Esophagus squamous epithelium (tissue), 5 donors: ENCODE measurements at regions not wholly inside any gene's neighbourhood (a gene's known extent, or its start where the extent isn't known, plus 50 kb on each side); places are given as distances from the start of the nearest gene placed in this dataset.
A peak's percentile ranks its signal among the peaks of the same experiment; 100 is the strongest.

ENCODE experiments used
- DNase-seq: peaks from one replicate; lab custom pipeline; 2025; lab: John Stamatoyannopoulos, UW
- H3K27ac ChIP-seq, 4 donors: fragments of 200-600 bp; sonication (generic); one replicate each; pipeline ENCODE4 v1.5.1; 2016 to 2019; ENCODE audit warnings: mild to moderate bottlenecking in 1 of 4
- H3K27me3 ChIP-seq, 4 donors: fragments of 200-600 bp; sonication (generic); 1 replicate in 3 of 4; 2 replicates in 1 of 4; pipeline versions ENCODE4 v1.5.1 to v1.6.0; 2017 to 2021; ENCODE audit warnings: antibody characterized with exemption in 1 of 4
- H3K36me3 ChIP-seq, 3 donors: fragments of 200-600 bp; sonication (generic); one replicate each; pipeline ENCODE4 v1.5.1; 2016 to 2019
- H3K4me1 ChIP-seq, 3 donors: fragments of 200-600 bp; sonication (generic); one replicate each; pipeline ENCODE4 v1.5.1; 2017 to 2019
- H3K4me3 ChIP-seq, 4 donors: fragments of 200-600 bp; sonication (generic); 1 replicate in 3 of 4; 2 replicates in 1 of 4; pipeline ENCODE4 v1.5.1; 2016 to 2019; ENCODE audit warnings: mild to moderate bottlenecking in 2 of 4, moderate library complexity in 1 of 4
- H3K9me3 ChIP-seq, 3 donors: fragments of 200-600 bp; sonication (generic); one replicate each; pipeline ENCODE4 v1.5.1; 2016 to 2019
- POLR2A ChIP-seq, 4 donors: fragments of 450-650 bp; IDR thresholded peaks; one replicate each; pipeline ENCODE4 v1.6.1; 2017; ENCODE audit warnings: antibody characterized with exemption in 4 of 4, mild to moderate bottlenecking in 4 of 4, moderate library complexity in 3 of 4
- WGBS, 2 donors: methylation state at CpG; one replicate each; pipeline ENCODE4 v1.1.5; 2018; 5-methylcytosine and 5-hydroxymethylcytosine counted together
- intact Hi-C: fragments of 100-400 bp; cut with DNase I; formaldehyde crosslinking; loops from one replicate; pipeline ENCODE4 v1.15.0; 2022
- TF ChIP-seq, protein P1 (sequence below), 6 experiments: fragments of 450-650 bp in 4 of 6; fragments of 200-600 bp in 2 of 6; sonication (generic) in 2 of 6; IDR thresholded peaks; one replicate each; pipeline ENCODE4 v1.5.1; 2016 to 2019; ENCODE audit warnings: antibody characterized with exemption in 6 of 6, mild to moderate bottlenecking in 4 of 6, moderate library complexity in 4 of 6
- donor health status: DM: yes; HTN: yes; CAD: no.

DNA sequence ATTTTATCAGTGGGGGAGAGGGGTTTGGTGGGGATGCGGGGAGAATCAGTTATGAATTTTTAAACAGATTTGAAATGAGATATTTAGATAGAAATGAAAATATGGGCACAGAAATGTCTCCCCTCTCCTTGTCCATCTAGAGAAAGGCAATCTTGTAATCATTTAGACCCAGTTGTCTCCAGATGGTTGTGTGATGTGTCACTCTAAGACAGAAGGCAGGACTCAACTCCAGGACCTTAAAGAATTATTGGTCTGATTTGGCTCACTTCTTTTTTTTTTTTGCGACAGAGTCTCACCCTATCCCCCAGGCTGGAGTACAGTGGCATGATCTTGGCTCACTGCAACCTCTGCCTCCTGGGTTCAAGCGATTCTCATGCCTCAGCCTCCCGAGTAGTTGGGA, 77.2 kb downstream of the EOMES start:
- Histone ChIP-seq H3K4me1 (peaks cover 0 to 26% (median 0%) of the 10 kb centered on the region in 3 donors), H3K27ac (no peak overlapping the region), H3K36me3 (no peaks in the 10 kb centered on the region), H3K4me3 (no peak overlapping the region), H3K27me3 (no peaks in the 10 kb centered on the region), H3K9me3 (no peaks in the 10 kb centered on the region)
- intact Hi-C loops: no loop called here
- DNase-seq: no peak
- no peak for TF ChIP-seq POLR2A (IDR thresholded peaks at IDR 0.05)
- TF ChIP-seq, protein P1, sequence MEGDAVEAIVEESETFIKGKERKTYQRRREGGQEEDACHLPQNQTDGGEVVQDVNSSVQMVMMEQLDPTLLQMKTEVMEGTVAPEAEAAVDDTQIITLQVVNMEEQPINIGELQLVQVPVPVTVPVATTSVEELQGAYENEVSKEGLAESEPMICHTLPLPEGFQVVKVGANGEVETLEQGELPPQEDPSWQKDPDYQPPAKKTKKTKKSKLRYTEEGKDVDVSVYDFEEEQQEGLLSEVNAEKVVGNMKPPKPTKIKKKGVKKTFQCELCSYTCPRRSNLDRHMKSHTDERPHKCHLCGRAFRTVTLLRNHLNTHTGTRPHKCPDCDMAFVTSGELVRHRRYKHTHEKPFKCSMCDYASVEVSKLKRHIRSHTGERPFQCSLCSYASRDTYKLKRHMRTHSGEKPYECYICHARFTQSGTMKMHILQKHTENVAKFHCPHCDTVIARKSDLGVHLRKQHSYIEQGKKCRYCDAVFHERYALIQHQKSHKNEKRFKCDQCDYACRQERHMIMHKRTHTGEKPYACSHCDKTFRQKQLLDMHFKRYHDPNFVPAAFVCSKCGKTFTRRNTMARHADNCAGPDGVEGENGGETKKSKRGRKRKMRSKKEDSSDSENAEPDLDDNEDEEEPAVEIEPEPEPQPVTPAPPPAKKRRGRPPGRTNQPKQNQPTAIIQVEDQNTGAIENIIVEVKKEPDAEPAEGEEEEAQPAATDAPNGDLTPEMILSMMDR (IDR thresholded peaks at IDR 0.05): no peak
- 79 to 87% methylated on average over 3 to 4 of the region's 4 CpGs for WGBS, 2 donors

DNA sequence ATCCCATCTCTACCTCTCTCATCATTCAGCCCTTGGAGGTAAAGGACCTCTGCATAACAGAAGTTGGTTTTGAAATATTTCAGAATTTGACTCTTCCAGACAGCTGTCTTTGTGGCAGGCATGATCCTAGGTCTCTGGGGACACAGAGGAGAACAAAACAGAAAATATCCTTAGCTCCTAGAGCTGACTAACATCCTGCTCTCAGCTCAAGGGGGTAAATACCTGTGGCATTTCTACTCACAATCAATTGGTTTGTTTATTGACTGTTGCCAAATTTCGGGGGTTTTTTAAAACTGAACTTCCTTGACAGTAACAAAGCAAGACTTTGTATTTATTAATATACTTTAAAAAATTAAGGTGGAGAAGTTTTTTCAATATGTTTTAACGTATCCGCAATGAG, 78.8 kb downstream of the EOMES start:
- no peaks in the 10 kb centered on the region for H3K27me3 ChIP-seq
- TF ChIP-seq, protein P1 (IDR thresholded peaks at IDR 0.05): no peak
- TF ChIP-seq POLR2A (IDR thresholded peaks at IDR 0.05): no peak
- H3K4me1 ChIP-seq: peaks cover 0 to 26% (median 0%) of the 10 kb centered on the region in 3 donors
- H3K36me3 ChIP-seq: no peaks in the 10 kb centered on the region
- WGBS, 2 donors: 68 to 71% methylated on average over 3 of the region's 3 CpGs
- no peaks in the 10 kb centered on the region for H3K9me3 ChIP-seq
- peak overlapping the region in 2 of 4 donors; percentile 66 to 73 for H3K27ac ChIP-seq
- intact Hi-C loops: no loop called here
- H3K4me3 ChIP-seq: no peak overlapping the region
- no peak for DNase-seq

DNA sequence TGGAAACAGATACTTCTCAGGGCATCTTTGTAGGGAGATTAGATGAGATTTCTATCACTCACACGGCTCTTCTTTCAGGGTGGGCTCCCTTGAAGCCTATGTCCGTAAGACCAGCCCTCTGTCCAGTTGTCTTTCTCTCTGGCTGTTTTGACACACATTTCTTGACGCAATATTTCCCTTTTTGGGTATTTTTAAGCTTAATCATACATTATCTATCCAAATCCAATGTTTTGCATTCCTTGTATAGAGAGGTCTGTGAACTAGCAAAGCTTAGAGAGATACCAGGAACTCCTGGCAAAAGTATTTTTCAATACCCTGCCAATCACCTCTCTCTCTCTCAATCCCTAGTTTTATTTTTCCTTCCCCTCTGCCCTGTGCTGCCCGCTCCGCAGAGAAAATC, 79.3 kb downstream of the EOMES start:
- no peaks in the 10 kb centered on the region for H3K36me3 ChIP-seq
- no peak for DNase-seq
- H3K27me3 ChIP-seq: no peaks in the 10 kb centered on the region
- peak overlapping the region in 3 of 4 donors; percentile 66 to 80 (median 73) for H3K27ac ChIP-seq
- TF ChIP-seq, protein P1 (IDR thresholded peaks at IDR 0.05): no peak
- TF ChIP-seq POLR2A (IDR thresholded peaks at IDR 0.05): no peak
- H3K4me1 ChIP-seq: peaks cover 0 to 26% (median 0%) of the 10 kb centered on the region in 3 donors
- H3K4me3 ChIP-seq: no peak overlapping the region
- WGBS, 2 donors: 90 to 94% methylated on average over 5 of the region's 5 CpGs
- H3K9me3 ChIP-seq: no peaks in the 10 kb centered on the region
- intact Hi-C loops: no loop called here

DNA sequence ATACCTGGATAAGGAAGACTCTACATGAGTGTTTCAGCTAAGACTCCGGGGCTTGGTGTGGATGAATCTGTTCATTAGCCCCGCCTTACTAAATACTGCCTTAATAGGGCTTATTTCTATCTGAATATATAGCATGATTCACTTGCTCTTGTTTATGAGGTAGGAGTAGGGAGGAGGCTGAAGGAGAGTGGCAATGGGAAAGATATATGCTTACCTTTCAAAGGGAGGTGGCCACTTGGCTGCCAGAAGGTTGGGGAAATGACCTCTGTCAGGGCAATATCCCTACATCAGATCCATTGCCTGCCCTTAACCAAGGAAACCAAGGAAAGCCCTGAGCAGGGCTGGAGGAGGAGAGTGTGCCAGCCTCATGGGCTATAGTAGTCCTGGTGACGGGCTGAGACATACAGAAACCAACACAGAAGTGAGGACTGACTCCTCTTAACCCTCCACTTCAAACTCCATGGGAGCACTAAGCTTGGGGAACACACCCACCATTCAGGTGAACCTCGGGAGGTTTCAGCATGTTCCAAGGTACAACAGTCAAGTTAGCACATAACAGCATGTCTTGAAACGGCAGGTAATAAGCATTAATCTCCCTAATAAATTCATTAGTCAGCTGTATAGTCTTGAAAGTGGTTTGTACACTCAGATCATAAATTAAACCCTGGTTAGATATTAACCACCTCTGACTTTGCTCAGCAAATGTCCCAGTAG, 80.1 kb downstream of the EOMES start:
- DNase-seq: no peak
- Histone ChIP-seq H3K27ac (peak overlapping the region; percentile 40 to 80 (median 70)), H3K9me3 (no peaks in the 10 kb centered on the region), H3K27me3 (no peaks in the 10 kb centered on the region), H3K36me3 (no peaks in the 10 kb centered on the region), H3K4me3 (no peak overlapping the region), H3K4me1 (peaks cover 0 to 26% (median 0%) of the 10 kb centered on the region in 3 donors)
- intact Hi-C loops: no loop called here
- no peak for TF ChIP-seq POLR2A (IDR thresholded peaks at IDR 0.05)
- TF ChIP-seq, protein P1 (IDR thresholded peaks at IDR 0.05): no peak
- 54 to 63% methylated on average over 5 of the region's 5 CpGs for WGBS, 2 donors

DNA sequence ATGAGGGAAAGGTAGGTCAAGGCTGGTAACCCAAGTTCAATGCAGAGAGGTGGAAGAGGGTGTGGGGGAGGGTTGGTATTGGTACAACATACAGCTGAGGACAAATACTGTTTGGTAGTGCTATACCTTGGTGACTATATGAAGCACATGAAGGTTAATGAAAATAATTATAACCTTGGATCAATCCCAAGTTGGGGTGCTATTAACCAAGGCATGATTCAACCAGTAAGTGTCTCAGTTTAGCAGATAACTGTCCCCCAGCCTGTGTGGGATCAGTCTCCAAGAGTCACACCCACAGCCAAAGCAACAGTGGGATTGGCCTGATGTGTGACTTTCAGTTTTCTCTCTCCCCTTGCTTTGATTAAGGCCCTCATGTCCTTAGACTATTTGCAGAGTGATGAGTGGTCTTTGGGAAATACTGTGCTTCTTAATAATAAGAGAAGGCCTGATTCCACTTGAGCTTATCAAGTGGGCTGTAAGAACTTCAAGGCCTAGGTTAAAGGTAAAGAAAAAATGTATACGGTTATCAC, 80.8 kb downstream of the EOMES start:
- Histone ChIP-seq H3K27ac (peak overlapping the region in 3 of 4 donors; percentile 66 to 80 (median 73)), H3K4me1 (peaks cover 0 to 26% (median 0%) of the 10 kb centered on the region in 3 donors), H3K27me3 (no peaks in the 10 kb centered on the region), H3K4me3 (no peak overlapping the region), H3K36me3 (no peaks in the 10 kb centered on the region), H3K9me3 (no peaks in the 10 kb centered on the region)
- no peak for TF ChIP-seq POLR2A (IDR thresholded peaks at IDR 0.05)
- TF ChIP-seq, protein P1 (IDR thresholded peaks at IDR 0.05): no peak
- intact Hi-C loops: no loop called here
- no peak for DNase-seq
- 86 to 100% methylated on average over 1 of the region's 1 CpG for WGBS, 2 donors
